ENCODE measurements at regions not wholly inside any gene's neighbourhood (a gene's known extent, or its start where the extent isn't known, plus 50 kb on each side); places are given as distances from the start of the nearest gene placed in this dataset.

DNA sequence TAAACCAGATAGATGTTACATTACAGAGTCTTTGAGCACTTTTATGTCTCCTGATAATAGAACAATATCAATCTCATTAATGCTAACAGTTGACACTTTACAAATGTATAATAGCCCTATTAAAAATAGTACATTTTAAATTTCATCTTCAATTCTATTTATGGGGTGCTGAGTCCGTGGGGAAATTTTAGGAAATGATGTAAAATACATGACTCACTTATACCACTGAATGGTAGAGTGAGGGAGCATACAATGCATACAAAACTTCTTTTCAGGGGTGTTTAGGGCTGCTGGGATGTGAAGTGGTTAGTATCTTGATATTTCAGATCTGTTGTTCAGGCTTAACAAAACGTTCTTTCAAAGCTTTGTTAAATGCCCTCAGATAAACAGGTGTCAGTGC lies 696.2 kb downstream of the TRAM1L1 start:
- Histone ChIP-seq H3K9me3 (replicated peaks; ENCODE audit: insufficient read depth, low read length) (no peaks in the 10 kb centered on the region), H3K27ac (ENCODE audit: low read length) (no peak overlapping the region), H2AFZ (ENCODE audit: low read length) (no peak overlapping the region), H3K9ac (ENCODE audit: low read length) (no peak overlapping the region), H3K36me3 (replicated peaks; ENCODE audit: insufficient read depth, low read length) (no peaks in the 10 kb centered on the region), H3K9me2 (replicated peaks; ENCODE audit: insufficient read depth, low read length) (no peaks in the 10 kb centered on the region), H3K79me2 (ENCODE audit: low read length) (no peaks in the 10 kb centered on the region), H3F3A (ENCODE audit: insufficient read depth, low read length) (no peaks in the 10 kb centered on the region), H4K20me1 (ENCODE audit: insufficient read depth, low read length) (no peaks in the 10 kb centered on the region), H3K4me3 (ENCODE audit: low read length) (no peak overlapping the region), H3K4me2 (ENCODE audit: low read depth, low read length) (no peak overlapping the region), H3K27me3 (replicated peaks; ENCODE audit: insufficient read depth, low read length) (no peaks in the 10 kb centered on the region), H3K4me1 (ENCODE audit: low read length) (no peaks in the 10 kb centered on the region)
- DNase-seq: no peak
- TF ChIP-seq EZH2phosphoT487 (IDR thresholded peaks at IDR 0.05; ENCODE audit: low read length): no peak
- TF ChIP-seq, protein P1, sequence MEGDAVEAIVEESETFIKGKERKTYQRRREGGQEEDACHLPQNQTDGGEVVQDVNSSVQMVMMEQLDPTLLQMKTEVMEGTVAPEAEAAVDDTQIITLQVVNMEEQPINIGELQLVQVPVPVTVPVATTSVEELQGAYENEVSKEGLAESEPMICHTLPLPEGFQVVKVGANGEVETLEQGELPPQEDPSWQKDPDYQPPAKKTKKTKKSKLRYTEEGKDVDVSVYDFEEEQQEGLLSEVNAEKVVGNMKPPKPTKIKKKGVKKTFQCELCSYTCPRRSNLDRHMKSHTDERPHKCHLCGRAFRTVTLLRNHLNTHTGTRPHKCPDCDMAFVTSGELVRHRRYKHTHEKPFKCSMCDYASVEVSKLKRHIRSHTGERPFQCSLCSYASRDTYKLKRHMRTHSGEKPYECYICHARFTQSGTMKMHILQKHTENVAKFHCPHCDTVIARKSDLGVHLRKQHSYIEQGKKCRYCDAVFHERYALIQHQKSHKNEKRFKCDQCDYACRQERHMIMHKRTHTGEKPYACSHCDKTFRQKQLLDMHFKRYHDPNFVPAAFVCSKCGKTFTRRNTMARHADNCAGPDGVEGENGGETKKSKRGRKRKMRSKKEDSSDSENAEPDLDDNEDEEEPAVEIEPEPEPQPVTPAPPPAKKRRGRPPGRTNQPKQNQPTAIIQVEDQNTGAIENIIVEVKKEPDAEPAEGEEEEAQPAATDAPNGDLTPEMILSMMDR (IDR thresholded peaks at IDR 0.05; ENCODE audit: low read length): no peak
- no peak for TF ChIP-seq EZH2 (optimal IDR thresholded peaks at IDR 0.05; ENCODE audit: low read depth, low read length)

DNA sequence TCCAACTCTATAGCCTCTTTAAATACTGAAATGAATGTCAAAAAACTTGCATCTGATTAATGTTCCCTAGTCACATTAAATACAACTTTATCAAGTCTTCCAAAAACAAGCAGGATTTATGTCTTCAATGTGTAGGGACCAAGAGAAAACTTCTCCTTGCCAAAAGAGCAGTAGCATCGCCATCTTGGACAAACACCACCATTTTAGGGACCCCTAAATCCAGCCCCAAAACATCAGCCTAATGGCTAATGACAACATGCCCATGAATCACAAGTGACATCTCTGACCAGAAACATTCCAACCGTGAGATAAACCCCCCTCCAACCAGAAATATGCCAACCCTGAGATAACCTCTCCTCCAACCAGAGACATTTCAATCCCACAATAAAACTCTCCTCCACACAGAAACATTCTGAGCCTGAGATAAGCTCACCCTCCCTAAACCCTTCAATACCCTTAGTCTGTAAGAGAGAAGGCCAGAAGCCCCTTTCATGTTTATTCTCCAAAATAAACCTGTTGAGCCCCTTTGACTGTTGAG lies 697.4 kb downstream of the TRAM1L1 start:
- no peaks in the 10 kb centered on the region for H3F3A ChIP-seq (ENCODE audit: insufficient read depth, low read length)
- DNase-seq: no peak

DNA sequence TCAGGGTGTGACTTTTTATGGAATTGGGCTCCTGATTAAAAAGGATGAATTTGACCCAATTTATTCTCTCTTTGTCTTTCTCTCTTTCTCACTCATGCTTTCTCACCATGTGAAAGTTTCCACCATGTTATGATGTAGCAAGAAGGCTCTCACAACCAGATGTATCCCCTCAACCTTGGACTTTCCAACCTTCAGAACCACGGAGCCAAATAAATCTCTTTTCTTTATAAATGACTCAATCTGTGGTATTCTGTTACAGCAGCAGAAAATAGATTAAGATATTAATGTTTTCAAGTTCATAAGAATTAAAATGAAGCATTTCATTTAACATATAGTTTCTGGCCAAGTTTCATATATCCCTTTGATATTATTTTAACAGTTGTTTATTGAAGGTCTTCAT lies 698.5 kb downstream of the TRAM1L1 start:
- Histone ChIP-seq H3K27me3 (replicated peaks; ENCODE audit: insufficient read depth, low read length) (no peaks in the 10 kb centered on the region), H2AFZ (ENCODE audit: low read length) (no peak overlapping the region), H3K9me2 (replicated peaks; ENCODE audit: insufficient read depth, low read length) (no peaks in the 10 kb centered on the region), H3K36me3 (replicated peaks; ENCODE audit: insufficient read depth, low read length) (no peaks in the 10 kb centered on the region), H4K20me1 (ENCODE audit: insufficient read depth, low read length) (no peaks in the 10 kb centered on the region), H3K4me3 (ENCODE audit: low read length) (no peak overlapping the region), H3K27ac (ENCODE audit: low read length) (no peak overlapping the region), H3K4me2 (ENCODE audit: low read depth, low read length) (no peak overlapping the region), H3K4me1 (ENCODE audit: low read length) (no peaks in the 10 kb centered on the region), H3F3A (ENCODE audit: insufficient read depth, low read length) (no peaks in the 10 kb centered on the region), H3K9me3 (replicated peaks; ENCODE audit: insufficient read depth, low read length) (no peaks in the 10 kb centered on the region), H3K79me2 (ENCODE audit: low read length) (no peaks in the 10 kb centered on the region), H3K9ac (ENCODE audit: low read length) (no peak overlapping the region)
- no peak for DNase-seq
- TF ChIP-seq, protein P1 (IDR thresholded peaks at IDR 0.05; ENCODE audit: low read length): no peak
- TF ChIP-seq EZH2 (optimal IDR thresholded peaks at IDR 0.05; ENCODE audit: low read depth, low read length) (no peak), EZH2phosphoT487 (IDR thresholded peaks at IDR 0.05; ENCODE audit: low read length) (no peak)

More for the DNA sequence above, 697.4 kb downstream of the TRAM1L1 start:
- Histone ChIP-seq H3K27me3 (replicated peaks; ENCODE audit: insufficient read depth, low read length) (no peaks in the 10 kb centered on the region), H2AFZ (ENCODE audit: low read length) (no peak overlapping the region), H3K9me2 (replicated peaks; ENCODE audit: insufficient read depth, low read length) (no peaks in the 10 kb centered on the region), H3K4me1 (ENCODE audit: low read length) (no peaks in the 10 kb centered on the region), H4K20me1 (ENCODE audit: insufficient read depth, low read length) (no peaks in the 10 kb centered on the region), H3K9me3 (replicated peaks; ENCODE audit: insufficient read depth, low read length) (no peaks in the 10 kb centered on the region), H3K4me3 (ENCODE audit: low read length) (no peak overlapping the region), H3K79me2 (ENCODE audit: low read length) (no peaks in the 10 kb centered on the region), H3K36me3 (replicated peaks; ENCODE audit: insufficient read depth, low read length) (no peaks in the 10 kb centered on the region), H3K4me2 (ENCODE audit: low read depth, low read length) (no peak overlapping the region), H3K9ac (ENCODE audit: low read length) (no peak overlapping the region), H3K27ac (ENCODE audit: low read length) (no peak overlapping the region)
- TF ChIP-seq EZH2phosphoT487 (IDR thresholded peaks at IDR 0.05; ENCODE audit: low read length) (no peak), EZH2 (optimal IDR thresholded peaks at IDR 0.05; ENCODE audit: low read depth, low read length) (no peak)
- TF ChIP-seq, protein P1 (IDR thresholded peaks at IDR 0.05; ENCODE audit: low read length): no peak

All from MM.1S (cell line).